ENCODE measurements at regions not wholly inside any gene's neighbourhood (a gene's known extent, or its start where the extent isn't known, plus 50 kb on each side); places are given as distances from the start of the nearest gene placed in this dataset.

GRCh38 chr5:21623831-21624230 lies 1229.3 kb downstream of the CDH12 start:
- TF ChIP-seq SPI1 (IDR thresholded peaks at IDR 0.05; ENCODE audit: borderline replicate concordance, low read depth) (no peak), GABPA (IDR thresholded peaks at IDR 0.05; ENCODE audit: low read depth) (no peak), REST (IDR thresholded peaks at IDR 0.05; ENCODE audit: insufficient replicate concordance, low read depth) (no peak), POLR2AphosphoS5 (IDR thresholded peaks at IDR 0.05; ENCODE audit: low read depth) (no peak), CTCF (IDR thresholded peaks at IDR 0.05; ENCODE audit: insufficient read depth, low read length) (no peak)
- Histone ChIP-seq H3K27ac (replicated peaks) (no peak overlapping the region), H3K27me3 (ENCODE audit: insufficient read depth, poor library complexity, severe bottlenecking) (no peaks in the 10 kb centered on the region), H3K4me3 (replicated peaks; ENCODE audit: insufficient read depth, low read length) (no peak overlapping the region)
- no peak for DNase-seq (ENCODE audit: low read depth in 1 of 2, low spot score in 1 of 2)

- no peak for DNase-seq (ENCODE audit: low read depth in 1 of 2, low spot score in 1 of 2)
- Histone ChIP-seq H3K27me3 (ENCODE audit: insufficient read depth, poor library complexity, severe bottlenecking) (no peaks in the 10 kb centered on the region), H3K4me3 (replicated peaks; ENCODE audit: insufficient read depth, low read length) (no peak overlapping the region), H3K27ac (replicated peaks) (no peak overlapping the region)
- no peak for TF ChIP-seq GABPA (IDR thresholded peaks at IDR 0.05; ENCODE audit: low read depth)
- no peak for TF ChIP-seq SPI1 (IDR thresholded peaks at IDR 0.05; ENCODE audit: borderline replicate concordance, low read depth)
- no peak for TF ChIP-seq CTCF (IDR thresholded peaks at IDR 0.05; ENCODE audit: insufficient read depth, low read length)
- TF ChIP-seq REST (IDR thresholded peaks at IDR 0.05; ENCODE audit: insufficient replicate concordance, low read depth), result no peak
- TF ChIP-seq POLR2AphosphoS5 (IDR thresholded peaks at IDR 0.05; ENCODE audit: low read depth), result no peak
These were observed 1237.9 kb downstream of the CDH12 start for GRCh38 chr5:21615195-21615765.

- Histone ChIP-seq H3K4me3 (replicated peaks; ENCODE audit: insufficient read depth, low read length) (no peak overlapping the region), H3K27ac (replicated peaks) (no peak overlapping the region), H3K27me3 (ENCODE audit: insufficient read depth, poor library complexity, severe bottlenecking) (no peaks in the 10 kb centered on the region)
- TF ChIP-seq CTCF (IDR thresholded peaks at IDR 0.05; ENCODE audit: insufficient read depth, low read length), result no peak
- TF ChIP-seq REST (IDR thresholded peaks at IDR 0.05; ENCODE audit: insufficient replicate concordance, low read depth), result no peak
- DNase-seq (ENCODE audit: low read depth in 1 of 2, low spot score in 1 of 2), result no peak
These were observed 1239.1 kb downstream of the CDH12 start for GRCh38 chr5:21613971-21614488.
